PC-3 (cell line): ENCODE measurements at regions not wholly inside any gene's neighbourhood (a gene's known extent, or its start where the extent isn't known, plus 50 kb on each side); places are given as distances from the start of the nearest gene placed in this dataset.

Source experiments
- ATAC-seq: fragments of 200-7000 bp; cut with Tn5 transposase; 2 replicates; pipeline ENCODE4 v1.9.1; 2020; ENCODE audit warnings: mild to moderate bottlenecking, moderate library complexity
- BruUV-seq: library from RNA; stranded (reverse); fragments of 400-500 nt; replicated peaks from 2 replicates; lab custom pipeline; 2021; lab: Mats Ljungman, UMichigan
- CTCF ChIA-PET: fragments of 300-600 bp; sonication (Branson Sonifier 250); formaldehyde crosslinking; loops from one replicate; lab custom pipeline; 2022; ENCODE audit warnings: antibody characterized with exemption; lab: Charles Lee
- POLR2A ChIA-PET: fragments of 300-600 bp; sonication (Branson Sonifier 250); formaldehyde crosslinking; loops from one replicate; lab custom pipeline; 2022; ENCODE audit warnings: antibody characterized with exemption; ENCODE audit not compliant: unreplicated experiment; lab: Charles Lee
- DNase-seq: peaks from one replicate; pipeline ENCODE4 v3.0.0-alpha.2; 2015
- H2AFZ ChIP-seq: fragments of 300-600 bp; sonication (generic); 2 replicates; pipeline ENCODE4 v1.6.0; 2016; ENCODE audit warnings: antibody characterized with exemption, low read length
- H3F3A ChIP-seq: fragments of 300-600 bp; sonication (generic); one replicate; pipeline ENCODE4 v1.6.0; 2017; ENCODE audit warnings: antibody characterized with exemption, low read length, control low read depth, mild to moderate bottlenecking; ENCODE audit not compliant: unreplicated experiment
- H3K27ac ChIP-seq: fragments of 300-600 bp; sonication (generic); 2 replicates; pipeline ENCODE4 v1.5.1; 2016; ENCODE audit warnings: mild to moderate bottlenecking, low read length
- H3K27me3 ChIP-seq: fragments of 300-600 bp; sonication (generic); 2 replicates; pipeline ENCODE4 v1.6.1; 2016; ENCODE audit warnings: low read length, mixed read lengths
- H3K36me3 ChIP-seq: fragments of 300-600 bp; sonication (generic); 2 replicates; pipeline ENCODE4 v1.6.1; 2016; ENCODE audit warnings: low read depth, mixed run types, low read length, mixed read lengths
- H3K4me1 ChIP-seq: fragments of 300-600 bp; sonication (generic); 2 replicates; pipeline ENCODE4 v1.5.1; 2016; ENCODE audit warnings: low read length; ENCODE audit not compliant: insufficient read depth
- H3K4me2 ChIP-seq: fragments of 300-600 bp; sonication (generic); 2 replicates; pipeline ENCODE4 v1.6.0; 2016; ENCODE audit warnings: low read length
- H3K4me3 ChIP-seq: fragments of 300-600 bp; sonication (generic); 2 replicates; pipeline ENCODE4 v1.5.1; 2016; ENCODE audit warnings: mild to moderate bottlenecking, low read length, mixed read lengths
- H3K79me2 ChIP-seq: fragments of 300-600 bp; sonication (generic); 2 replicates; pipeline ENCODE4 v1.6.1; 2017; ENCODE audit warnings: low read length, mixed read lengths
- H3K9ac ChIP-seq: fragments of 300-600 bp; sonication (generic); 2 replicates; pipeline ENCODE4 v1.6.0; 2016; ENCODE audit warnings: mild to moderate bottlenecking, low read length
- H3K9me2 ChIP-seq: fragments of 300-600 bp; sonication (generic); replicated peaks from 2 replicates; pipeline ENCODE4 v1.6.1; 2016; ENCODE audit warnings: mixed run types, low read length, mixed read lengths
- H3K9me3 ChIP-seq: fragments of 300-600 bp; sonication (generic); 2 replicates; pipeline ENCODE4 v1.6.1; 2016; ENCODE audit warnings: low read length, mixed read lengths
- H4K20me1 ChIP-seq: fragments of 300-600 bp; sonication (generic); 2 replicates; pipeline ENCODE4 v1.6.1; 2016; ENCODE audit warnings: low read length, mixed read lengths
- CTCF ChIP-seq: fragments of 300-600 bp; sonication (generic); conservative IDR thresholded peaks from 2 replicates; pipeline ENCODE4 v1.5.1; 2017; ENCODE audit warnings: antibody characterized with exemption, low read depth, mild to moderate bottlenecking, low read length
- EZH2 ChIP-seq: fragments of 300-600 bp; sonication (generic); IDR thresholded peaks from one replicate; pipeline ENCODE4 v1.6.1; 2017; ENCODE audit warnings: antibody characterized with exemption, mild to moderate bottlenecking, low read length; ENCODE audit not compliant: unreplicated experiment
- EZH2phosphoT487 ChIP-seq: fragments of 300-600 bp; sonication (generic); IDR thresholded peaks from 2 replicates; pipeline ENCODE4 v1.6.1; 2018; ENCODE audit warnings: mild to moderate bottlenecking, antibody characterized with exemption, low read length, borderline replicate concordance
- intact Hi-C: fragments of 100-400 bp; cut with micrococcal nuclease; formaldehyde crosslinking; loops from 2 replicates; pipeline ENCODE4 v1.9.0; 2023

- Histone ChIP-seq H3K79me2 (no peaks in the 10 kb centered on the region), H3K9me2 (no peaks in the 10 kb centered on the region), H3K9me3 (no peaks in the 10 kb centered on the region), H3K27ac (no peak overlapping the region), H3F3A (no peaks in the 10 kb centered on the region), H3K4me3 (no peak overlapping the region), H3K36me3 (no peaks in the 10 kb centered on the region), H3K4me2 (no peak overlapping the region), H4K20me1 (no peaks in the 10 kb centered on the region), H3K4me1 (no peaks in the 10 kb centered on the region), H3K27me3 (no peaks in the 10 kb centered on the region), H3K9ac (no peak overlapping the region), H2AFZ (no peak overlapping the region)
- TF ChIP-seq EZH2phosphoT487 (no peak), CTCF (peak; percentile 56)
- no TSS peak for BruUV-seq
- CTCF ChIA-PET = no interaction called here
- no peak for ATAC-seq
- POLR2A ChIA-PET = no interaction called here
- intact Hi-C loops = loop anchor here (5.0 kb wide), 1 partner anchor 181 kb away; no protein-coding TSS in a partner anchor
- peak; percentile 68 for DNase-seq
These were observed 161.5 kb downstream of the TBX15 start for GRCh38 chr1:118826669-118827068.

GRCh38 chr1:118825619-118826018 is 162.5 kb downstream of the TBX15 start:
- Histone ChIP-seq H3K9me3 (no peaks in the 10 kb centered on the region), H3K4me2 (no peak overlapping the region), H3K79me2 (no peaks in the 10 kb centered on the region), H3K36me3 (no peaks in the 10 kb centered on the region), H3K9me2 (no peaks in the 10 kb centered on the region), H2AFZ (no peak overlapping the region), H4K20me1 (no peaks in the 10 kb centered on the region), H3K27ac (no peak overlapping the region), H3K4me3 (no peak overlapping the region), H3K27me3 (no peaks in the 10 kb centered on the region), H3K4me1 (no peaks in the 10 kb centered on the region), H3K9ac (no peak overlapping the region), H3F3A (no peaks in the 10 kb centered on the region)
- ChIA-PET CTCF (interaction anchor here (0.7 kb wide), 1 partner anchor 13 kb away, joined by 3 read pairs; no protein-coding TSS in a partner anchor), POLR2A (no interaction called here)
- TF ChIP-seq CTCF (no peak), EZH2 (no peak), EZH2phosphoT487 (no peak)
- no TSS peak for BruUV-seq
- DNase-seq (no peak), ATAC-seq (no peak)
- intact Hi-C loops = loop anchor here (5.0 kb wide), 1 partner anchor 182 kb away; no protein-coding TSS in a partner anchor

GRCh38 chr1:118821801-118822200 is 166.3 kb downstream of the TBX15 start:
- no peaks in the 10 kb centered on the region for H3K9me2 ChIP-seq
- ChIA-PET POLR2A (no interaction called here), CTCF (no interaction called here)
- no peak overlapping the region for H3K4me3 ChIP-seq
- H3K4me1 ChIP-seq = no peaks in the 10 kb centered on the region
- no peaks in the 10 kb centered on the region for H3K79me2 ChIP-seq
- H3K27me3 ChIP-seq = no peaks in the 10 kb centered on the region
- H3K9me3 ChIP-seq = no peaks in the 10 kb centered on the region
- H3K9ac ChIP-seq = no peak overlapping the region
- intact Hi-C loops = no loop called here
- TF ChIP-seq CTCF = no peak
- no peak for TF ChIP-seq EZH2phosphoT487
- TF ChIP-seq EZH2 = no peak
- H3F3A ChIP-seq = no peaks in the 10 kb centered on the region
- H2AFZ ChIP-seq = no peak overlapping the region
- no peak overlapping the region for H3K27ac ChIP-seq
- DNase-seq = peak; percentile 44
- H4K20me1 ChIP-seq = no peaks in the 10 kb centered on the region
- no peaks in the 10 kb centered on the region for H3K36me3 ChIP-seq
- no peak overlapping the region for H3K4me2 ChIP-seq
- BruUV-seq = no TSS peak
- no peak for ATAC-seq
